BJ (cell line): ENCODE measurements at regions not wholly inside any gene's neighbourhood (a gene's known extent, or its start where the extent isn't known, plus 50 kb on each side); places are given as distances from the start of the nearest gene placed in this dataset.
A peak's percentile ranks its signal among the peaks of the same experiment; 100 is the strongest.

Experiments used
- CTCF ChIA-PET: fragments of 350-600 bp; formaldehyde crosslinking; extraction: SDS; loops from one replicate; lab custom pipeline; 2021; ENCODE audit warnings: antibody characterized with exemption, inconsistent platforms; lab: Yijun Ruan, JAX
- POLR2A ChIA-PET: fragments of 300-600 bp; sonication (Branson Sonifier 250); formaldehyde crosslinking; extraction: SDS; loops from one replicate; lab custom pipeline; 2021; ENCODE audit warnings: antibody characterized with exemption; lab: Charles Lee
- DNase-seq: peaks from one replicate; pipeline ENCODE4 v3.0.0-alpha.2; 2011; ENCODE audit warnings: low read depth
- H3K27me3 ChIP-seq: 2 replicates; pipeline ENCODE4 v1.6.0; 2011; ENCODE audit warnings: low read length; ENCODE audit not compliant: control insufficient read depth, insufficient read depth
- H3K36me3 ChIP-seq: 2 replicates; pipeline ENCODE4 v1.5.1; 2011; ENCODE audit warnings: low read length; ENCODE audit not compliant: control insufficient read depth, insufficient read depth
- H3K4me3 ChIP-seq: 2 replicates; pipeline ENCODE4 v1.5.1; 2011; ENCODE audit warnings: low read depth, mild to moderate bottlenecking, control low read depth, low read length
- CTCF ChIP-seq: IDR thresholded peaks from 2 replicates; pipeline ENCODE4 v1.5.1; 2011; ENCODE audit warnings: low read depth, mild to moderate bottlenecking, control low read depth, inconsistent platforms, low read length, moderate library complexity; ENCODE audit not compliant: insufficient read depth

GRCh38 chr2:189276277-189276676 lies 96.7 kb upstream of the COL5A2 start:
- no peak for TF ChIP-seq CTCF
- no peaks in the 10 kb centered on the region for H3K27me3 ChIP-seq
- POLR2A ChIA-PET: no interaction called here
- CTCF ChIA-PET: no interaction called here
- no peak overlapping the region for H3K4me3 ChIP-seq
- DNase-seq: peak; percentile 64
- no peaks in the 10 kb centered on the region for H3K36me3 ChIP-seq

GRCh38 chr2:189281201-189281600 lies 101.6 kb upstream of the COL5A2 start:
- no peak for TF ChIP-seq CTCF
- POLR2A ChIA-PET: no interaction called here
- DNase-seq: no peak
- no peaks in the 10 kb centered on the region for H3K27me3 ChIP-seq
- no peak overlapping the region for H3K4me3 ChIP-seq
- no peaks in the 10 kb centered on the region for H3K36me3 ChIP-seq
- CTCF ChIA-PET: interaction anchor here (0.6 kb wide), 1 partner anchor 181 kb away, joined by 4 read pairs; no protein-coding TSS in a partner anchor

- no peaks in the 10 kb centered on the region for H3K27me3 ChIP-seq
- POLR2A ChIA-PET: interaction anchor here (0.7 to 1.0 kb wide), 2 partner anchors 75 to 113 kb away, joined by 3 to 4 read pairs; no protein-coding TSS in a partner anchor
- no peaks in the 10 kb centered on the region for H3K36me3 ChIP-seq
- H3K4me3 ChIP-seq: no peak overlapping the region
- TF ChIP-seq CTCF: no peak
- CTCF ChIA-PET: interaction anchor here (1.4 to 3.0 kb wide), 2 partner anchors 142 to 191 kb away, joined by 5 to 11 read pairs; no protein-coding TSS in a partner anchor
- DNase-seq: no peak
These were observed 105.8 kb upstream of the COL5A2 start for GRCh38 chr2:189285349-189285748.

GRCh38 chr2:189285962-189286645 lies 106.5 kb upstream of the COL5A2 start:
- ChIA-PET POLR2A (interaction anchor here (0.6 to 1.0 kb wide), 4 partner anchors 76 to 170 kb away, joined by 3 to 7 read pairs (median 4); no protein-coding TSS in a partner anchor), CTCF (interaction anchor here (0.6 to 3.0 kb wide), 5 partner anchors 108 to 192 kb away, joined by 3 to 11 read pairs (median 3); no protein-coding TSS in a partner anchor)
- no peak for TF ChIP-seq CTCF
- H3K36me3 ChIP-seq: no peaks in the 10 kb centered on the region
- no peak overlapping the region for H3K4me3 ChIP-seq
- peak; percentile 89 for DNase-seq
- no peaks in the 10 kb centered on the region for H3K27me3 ChIP-seq

GRCh38 chr2:189287363-189287762 lies 107.8 kb upstream of the COL5A2 start:
- no peak overlapping the region for H3K4me3 ChIP-seq
- ChIA-PET POLR2A (interaction anchor here (0.6 kb wide), 1 partner anchor 109 kb away, joined by 3 read pairs; no protein-coding TSS in a partner anchor), CTCF (interaction anchor here (1.0 to 3.0 kb wide), 12 partner anchors 9 to 195 kb away, joined by 3 to 11 read pairs (median 4); partner anchors contain the start of gene COL5A2)
- no peak for TF ChIP-seq CTCF
- H3K27me3 ChIP-seq: no peaks in the 10 kb centered on the region
- no peaks in the 10 kb centered on the region for H3K36me3 ChIP-seq
- DNase-seq: no peak
